ENCODE measurements at regions not wholly inside any gene's neighbourhood (a gene's known extent, or its start where the extent isn't known, plus 50 kb on each side); places are given as distances from the start of the nearest gene placed in this dataset.

- no peak for TF ChIP-seq CTCF (IDR thresholded peaks at IDR 0.05 in 4 of 5, conservative IDR thresholded peaks at IDR 0.05 in 1 of 5)
- TF ChIP-seq POLR2A (IDR thresholded peaks at IDR 0.05): no peak
Observed at GRCh38 chr6:15152700-15153099, 93.2 kb upstream of the JARID2 start.
